K562 (cell line): ENCODE measurements at regions not wholly inside any gene's neighbourhood (a gene's known extent, or its start where the extent isn't known, plus 50 kb on each side); places are given as distances from the start of the nearest gene placed in this dataset.
"Not testable (repeated sequence)": the region's sequence is repeated elsewhere in the genome, so short reads cannot be mapped to it uniquely, and the experiment has no call there.

Source experiments
- ATAC-seq: fragments of 200-7000 bp; cut with Tn5 transposase; 3 replicates; pipeline ENCODE4 v1.9.1; 2020; ENCODE audit warnings: moderate library complexity
- BruUV-seq: library from RNA; stranded (reverse); fragments of 400-500 nt; replicated peaks from 2 replicates; lab custom pipeline; 2021; lab: Mats Ljungman, UMichigan
- CTCF ChIA-PET: fragments of 300-600 bp; formaldehyde crosslinking; extraction: SDS; loops from one replicate; lab custom pipeline; 2021; ENCODE audit warnings: low intra/inter-chr PET ratio; lab: Yijun Ruan, JAX
- POLR2A ChIA-PET: fragments of 300-600, 350-650 bp; sonication (Branson Sonifier 250); formaldehyde crosslinking; extraction: SDS; loops from one replicate; lab custom pipeline; 2021; ENCODE audit warnings: antibody characterized with exemption, inconsistent platforms; lab: Yijun Ruan, JAX
- DNase-seq, 4 experiments: peaks; one replicate each; pipeline versions ENCODE4 v3.0.0 to v3.0.0-alpha.2; 2011 to 2018; ENCODE audit warnings: low spot score in 3 of 4, mixed read lengths in 3 of 4; ENCODE audit errors: extremely low read depth in 1 of 4
- FAIRE-seq: peaks from 2 replicates; lab custom pipeline; 2011; peaks lifted over from hg19 to GRCh38; lab: Jason Lieb, UNC
- H2AFZ ChIP-seq: 2 replicates; pipeline ENCODE4 v1.6.0; 2011; ENCODE audit warnings: low read depth, low read length, control low read depth, inconsistent platforms
- H3K27ac ChIP-seq: fragments of 200-600 bp; 3 replicates; pipeline ENCODE4 v1.8.0; 2011; ENCODE audit warnings: low read depth, mild to moderate bottlenecking, control low read depth, inconsistent platforms, low read length, moderate library complexity, mixed read lengths; ENCODE audit errors: extremely low read depth
- H3K27me3 ChIP-seq, 2 experiments: fragments of 300-600 bp in 1 of 2; 2 replicates in 1 of 2; 3 replicates in 1 of 2; pipeline versions ENCODE4 v1.6.0 to v1.8.0; 2011; ENCODE audit warnings: inconsistent platforms in 2 of 2, low read length in 2 of 2, mild to moderate bottlenecking in 1 of 2, mixed read lengths in 1 of 2, moderate library complexity in 1 of 2; ENCODE audit not compliant: control insufficient read depth in 2 of 2, insufficient read depth in 2 of 2
- H3K36me3 ChIP-seq: fragments of 300-600 bp; 3 replicates; pipeline ENCODE4 v1.8.0; 2011; ENCODE audit warnings: mild to moderate bottlenecking, low read length, inconsistent platforms; ENCODE audit not compliant: control insufficient read depth, insufficient read depth
- H3K4me1 ChIP-seq, 2 experiments: fragments of 200-600 bp in 1 of 2; replicated peaks in 1 of 2; 2 replicates in 1 of 2; 3 replicates in 1 of 2; pipeline versions ENCODE4 v1.5.1 to v1.8.0; 2011; ENCODE audit warnings: inconsistent platforms in 2 of 2, low read length in 2 of 2, mild to moderate bottlenecking in 1 of 2, mixed read lengths in 1 of 2, moderate library complexity in 1 of 2; ENCODE audit not compliant: control insufficient read depth in 2 of 2, insufficient read depth in 2 of 2
- H3K4me2 ChIP-seq: 2 replicates; pipeline ENCODE4 v1.6.1; 2011; ENCODE audit warnings: low read length, control low read depth, inconsistent platforms, mixed read lengths; ENCODE audit not compliant: insufficient read depth
- H3K4me3 ChIP-seq: fragments of 200-600 bp; sonication (generic), shearing (Covaris generic); 2 replicates; pipeline ENCODE4 v1.5.1; 2016; ENCODE audit warnings: control low read depth, inconsistent platforms
- H3K79me2 ChIP-seq: fragments of 200-600 bp; 3 replicates; pipeline ENCODE4 v1.8.0; 2011; ENCODE audit warnings: low read length, inconsistent platforms; ENCODE audit not compliant: control insufficient read depth, insufficient read depth
- H3K9ac ChIP-seq, 2 experiments: 2 replicates each; pipeline versions ENCODE4 v1.6.0 to v1.6.1; 2011; ENCODE audit warnings: low read depth in 2 of 2, low read length in 2 of 2, control low read depth in 1 of 2, inconsistent platforms in 1 of 2, mild to moderate bottlenecking in 1 of 2, mixed read lengths in 1 of 2; ENCODE audit not compliant: insufficient read depth in 1 of 2
- H3K9me1 ChIP-seq: one replicate; pipeline ENCODE4 v1.6.0; 2011; ENCODE audit warnings: inconsistent platforms, mild to moderate bottlenecking, low read length, moderate library complexity; ENCODE audit not compliant: control insufficient read depth, insufficient read depth
- H3K9me3 ChIP-seq: replicated peaks from 2 replicates; pipeline ENCODE4 v1.5.1; 2011; ENCODE audit warnings: low read depth, low read length, inconsistent platforms; ENCODE audit not compliant: control insufficient read depth, insufficient read depth
- H4K20me1 ChIP-seq: replicated peaks from 2 replicates; pipeline ENCODE4 v1.6.1; 2011; ENCODE audit warnings: low read length, inconsistent platforms, mixed read lengths; ENCODE audit not compliant: control insufficient read depth, insufficient read depth
- BCL6 ChIP-seq: fragments of 250-450 bp; sonication (Bioruptor Pico); IDR thresholded peaks from 2 replicates; pipeline ENCODE4 v1.4.0; 2020
- CBX8 ChIP-seq: fragments of 200-600 bp; sonication (generic); IDR thresholded peaks from 2 replicates; pipeline ENCODE4 v1.6.1; 2012; ENCODE audit warnings: borderline replicate concordance, mixed run types, low read depth, mild to moderate bottlenecking, moderate library complexity, mixed read lengths, low read length, control low read depth, inconsistent platforms; ENCODE audit not compliant: poor library complexity, severe bottlenecking; ENCODE audit errors: extremely low read depth
- E2F3 ChIP-seq: fragments of 250-450 bp; sonication (Bioruptor Pico); IDR thresholded peaks from 2 replicates; pipeline ENCODE4 v1.4.0; 2020; ENCODE audit warnings: mild to moderate bottlenecking
- ELK3 ChIP-seq: fragments of 450-650 bp; formaldehyde crosslinking; IDR thresholded peaks from 2 replicates; pipeline ENCODE4 v1.4.0; 2020; ENCODE audit warnings: mild to moderate bottlenecking
- GTF2B ChIP-seq: IDR thresholded peaks from 2 replicates; pipeline ENCODE4 v1.6.1; 2011; ENCODE audit not compliant: insufficient read length; ENCODE audit errors: extremely low read depth
- HNRNPH1 ChIP-seq: fragments of 200-400 bp; formaldehyde crosslinking; optimal IDR thresholded peaks from 2 replicates; pipeline ENCODE3; 2017; ENCODE audit warnings: low read depth, mild to moderate bottlenecking, low read length, moderate library complexity
- JUN ChIP-seq, 2 experiments: sonication (generic) in 1 of 2; formaldehyde crosslinking in 1 of 2; IDR thresholded peaks; 2 replicates each; pipeline versions ENCODE4 v1.6.1 to v1.8.0; 2012 to 2022; ENCODE audit warnings: borderline replicate concordance in 2 of 2, mild to moderate bottlenecking in 2 of 2, improper control_type of control experiment in 1 of 2, low read depth in 1 of 2, low read length in 1 of 2, missing genetic modification reagents in 1 of 2
- NCOR1 ChIP-seq: fragments of 450-650 bp; IDR thresholded peaks from 2 replicates; pipeline ENCODE4 v1.6.1; 2016; ENCODE audit warnings: mild to moderate bottlenecking, moderate library complexity
- NKRF ChIP-seq: fragments of 450-650 bp; IDR thresholded peaks from 2 replicates; pipeline ENCODE4 v1.6.1; 2016; ENCODE audit warnings: borderline replicate concordance
- RBM25 ChIP-seq: fragments of 200-400 bp; formaldehyde crosslinking; IDR thresholded peaks from 2 replicates; pipeline ENCODE4 v1.6.1; 2018; ENCODE audit warnings: low read length, low read depth, moderate library complexity; ENCODE audit not compliant: severe bottlenecking
- RFX1 ChIP-seq: fragments of 450-650 bp; IDR thresholded peaks from 2 replicates; pipeline ENCODE4 v1.6.1; 2016; ENCODE audit warnings: mild to moderate bottlenecking, moderate library complexity
- SAFB ChIP-seq: fragments of 200-400 bp; formaldehyde crosslinking; IDR thresholded peaks from 2 replicates; pipeline ENCODE4 v1.6.1; 2017; ENCODE audit warnings: low read depth, low read length, borderline replicate concordance
- ZNF146 ChIP-seq: IDR thresholded peaks from one replicate; pipeline ENCODE4 v1.6.1; 2018; ENCODE audit warnings: missing compliant biosample characterization; ENCODE audit not compliant: unreplicated experiment
- WGBS: fragments of 100-300 bp; shearing (Covaris generic); methylation state at CpG from one replicate; pipeline ENCODE4 v1.1.6; 2016; ENCODE audit warnings: low coverage, mixed read lengths; ENCODE audit not compliant: insufficient coverage; ENCODE audit errors: missing lambda C conversion rate; 5-methylcytosine and 5-hydroxymethylcytosine counted together
- in situ Hi-C: fragments of 300-500 bp; cut with MboI; formaldehyde crosslinking; loops from 4 replicates; pipeline ENCODE4 v1.15.0; 2018; ENCODE audit warnings: inconsistent platforms, mixed read lengths
- intact Hi-C: fragments of 100-400 bp; cut with micrococcal nuclease; formaldehyde crosslinking; loops from 2 replicates; pipeline ENCODE4 v1.14.2; 2022

GRCh38 chr5:97234380-97234779 is 51.3 kb upstream of the RIOK2 start:
- H3K79me2 ChIP-seq, CTCF ChIA-PET, H3K9ac ChIP-seq, H2AFZ ChIP-seq, DNase-seq, H3K4me3 ChIP-seq, BruUV-seq, H3K4me2 ChIP-seq, FAIRE-seq, H3K4me1 ChIP-seq, H3K27ac ChIP-seq, H4K20me1 ChIP-seq, H3K27me3 ChIP-seq, H3K36me3 ChIP-seq, H3K9me3 ChIP-seq, H3K9me1 ChIP-seq, POLR2A ChIA-PET, ATAC-seq, in situ Hi-C loops: not testable (repeated sequence)
- TF ChIP-seq RBM25 (peak; percentile 10), ZNF146 (CRISPR knock-in tag) (peak; percentile 77)
- 0% methylated on average over 1 of the region's 1 CpG for WGBS
- intact Hi-C loops, result loop anchor here (10.0 kb wide), 1 partner anchor 1560 kb away; no protein-coding TSS in a partner anchor

- no peak overlapping the region for H3K4me2 ChIP-seq
- H3K36me3 ChIP-seq, result no peaks in the 10 kb centered on the region
- H3K27ac ChIP-seq, result no peak overlapping the region
- POLR2A ChIA-PET, result no interaction called here
- in situ Hi-C loops, result no loop called here
- ATAC-seq (no peak), FAIRE-seq (no peak), DNase-seq (no peak)
- no peaks in the 10 kb centered on the region for H3K79me2 ChIP-seq
- H3K4me1 ChIP-seq, result no peaks in the 10 kb centered on the region
- no peaks in the 10 kb centered on the region for H3K27me3 ChIP-seq
- H3K9me1 ChIP-seq, result no peaks in the 10 kb centered on the region
- CTCF ChIA-PET, result no interaction called here
- no TSS peak for BruUV-seq
- H3K9ac ChIP-seq, result no peak overlapping the region
- no peaks in the 10 kb centered on the region for H3K9me3 ChIP-seq
- no peak overlapping the region for H2AFZ ChIP-seq
- H3K4me3 ChIP-seq, result no peak overlapping the region
- intact Hi-C loops, result no loop called here
- 6% methylated on average over 3 of the region's 3 CpGs for WGBS
- H4K20me1 ChIP-seq, result no peaks in the 10 kb centered on the region
- no peak for TF ChIP-seq HNRNPH1
- TF ChIP-seq E2F3 (CRISPR knock-in tag), result no peak
- TF ChIP-seq GTF2B, result no peak
- no peak for TF ChIP-seq SAFB
- TF ChIP-seq ELK3, result no peak
- no peak for TF ChIP-seq NKRF
- TF ChIP-seq BCL6 (CRISPR knock-in tag), result no peak
- TF ChIP-seq CBX8, result no peak
- no peak for TF ChIP-seq NCOR1
- no peak for TF ChIP-seq RFX1
- TF ChIP-seq JUN (IDR thresholded peaks at IDR 0.05; ENCODE audit: borderline replicate concordance, low read depth, low read length), result no peak
- no peak for TF ChIP-seq JUN (CRISPR knock-in tag; IDR thresholded peaks at IDR 0.05; ENCODE audit: borderline replicate concordance)
Observed at GRCh38 chr5:97242341-97242740, 59.3 kb upstream of the RIOK2 start.
